Hematopoietic multipotent progenitor cell treated with erythropoietin and hydrocortisone succinate and interleukin-3 and kit ligand, for 17 days (in vitro differentiated cells): ENCODE measurements at regions not wholly inside any gene's neighbourhood (a gene's known extent, or its start where the extent isn't known, plus 50 kb on each side); places are given as distances from the start of the nearest gene placed in this dataset.

ENCODE experiments used
- DNase-seq: peaks from one replicate; pipeline ENCODE4 v3.0.0-alpha.2; 2015; ENCODE audit warnings: low spot score

DNA sequence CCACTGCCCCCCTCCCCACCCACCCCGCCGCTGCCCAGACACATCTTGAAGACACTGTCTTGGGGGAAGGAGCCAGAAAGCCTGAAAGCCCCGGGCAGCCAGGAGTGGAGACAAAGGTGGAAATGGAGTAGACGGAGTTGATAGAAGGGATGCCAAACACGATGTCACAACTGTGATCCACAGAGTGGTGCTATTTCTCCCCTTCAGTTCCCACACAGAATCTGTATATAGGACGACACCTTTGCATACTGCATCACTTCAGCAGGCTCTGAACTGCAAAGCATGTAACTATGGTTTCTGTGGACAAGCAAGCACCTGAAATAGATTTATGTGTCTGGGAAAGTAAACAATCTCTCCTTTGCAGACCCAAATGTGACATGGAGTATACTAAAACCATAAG, 56.4 kb upstream of the F13A1 start:
- DNase-seq = no peak

DNA sequence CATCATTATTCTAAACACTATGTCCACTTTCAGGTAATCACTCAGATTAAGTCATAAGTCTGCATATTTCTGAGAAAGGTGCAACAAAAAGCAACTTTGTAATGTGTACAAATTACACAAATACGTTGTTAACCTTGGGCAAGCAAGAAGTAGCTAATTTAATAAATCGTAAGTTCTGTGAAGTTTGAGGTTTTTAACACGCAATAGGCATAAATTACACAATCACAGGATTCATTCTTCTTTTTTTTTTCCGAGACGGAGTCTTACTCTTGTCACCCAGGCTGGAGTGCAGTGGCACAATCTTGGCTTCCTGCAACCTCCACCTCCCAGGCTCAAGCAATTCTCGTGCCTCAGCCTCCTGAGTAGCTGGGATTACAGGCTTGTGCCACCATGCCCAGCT, 57.2 kb upstream of the F13A1 start:
- no peak for DNase-seq

DNA sequence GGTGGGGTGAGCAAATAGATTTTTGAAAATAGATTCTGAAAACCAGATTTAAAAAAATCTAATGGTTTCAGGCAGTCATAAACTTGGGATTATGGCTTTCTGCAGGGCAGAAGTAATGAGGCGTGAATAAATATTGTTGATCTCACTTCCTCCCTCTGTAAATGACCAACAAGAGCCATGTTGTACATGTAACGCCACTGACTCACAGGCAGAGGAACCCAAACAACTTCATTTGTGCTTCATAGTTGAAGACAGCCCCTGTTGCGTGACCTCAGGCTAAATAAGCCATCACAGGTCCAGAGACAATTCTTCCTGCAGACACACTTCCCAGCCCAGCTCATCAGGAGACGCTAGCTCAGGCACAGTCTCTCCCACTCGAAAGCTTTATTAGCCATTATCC, 59.1 kb upstream of the F13A1 start:
- no peak for DNase-seq

DNA sequence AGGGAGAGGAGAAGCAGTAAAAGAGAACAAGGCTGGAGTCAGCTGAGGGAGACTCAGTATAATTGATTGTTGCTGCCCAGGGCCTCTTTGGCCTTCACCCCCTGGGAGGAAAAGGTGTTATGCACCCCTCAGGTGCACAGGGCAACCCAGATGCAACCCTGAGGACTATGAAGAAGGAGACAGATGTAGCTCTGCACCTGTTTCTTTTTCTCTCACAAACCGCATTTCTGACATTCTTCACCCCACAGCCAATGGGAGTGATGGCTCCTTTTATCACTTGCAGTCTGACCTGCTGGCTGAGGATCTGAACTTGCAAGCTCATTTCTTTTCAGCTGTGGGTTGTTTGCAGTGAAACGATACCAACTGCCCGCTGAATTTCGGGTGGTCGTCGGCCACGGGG, 64.1 kb upstream of the F13A1 start:
- no peak for DNase-seq

DNA sequence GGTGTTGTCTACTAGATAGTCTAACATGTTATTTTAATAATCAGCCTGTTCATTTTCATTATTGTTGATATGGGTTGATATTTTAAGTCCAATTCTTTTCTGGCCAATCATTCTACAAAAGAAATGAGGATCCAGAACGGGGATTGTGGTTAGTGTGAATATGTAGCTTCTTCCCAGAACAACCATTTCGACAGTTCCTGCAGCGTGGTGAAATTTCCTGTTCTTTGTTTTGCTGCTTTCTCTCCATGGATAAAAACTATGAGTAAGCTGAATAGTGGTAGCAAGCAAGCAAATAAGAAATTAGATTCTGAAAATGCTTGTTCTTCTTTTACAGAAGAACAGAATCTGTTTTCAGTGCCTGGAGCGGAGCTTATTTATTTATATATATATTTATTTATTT, 65.5 kb upstream of the F13A1 start:
- DNase-seq = no peak

DNA sequence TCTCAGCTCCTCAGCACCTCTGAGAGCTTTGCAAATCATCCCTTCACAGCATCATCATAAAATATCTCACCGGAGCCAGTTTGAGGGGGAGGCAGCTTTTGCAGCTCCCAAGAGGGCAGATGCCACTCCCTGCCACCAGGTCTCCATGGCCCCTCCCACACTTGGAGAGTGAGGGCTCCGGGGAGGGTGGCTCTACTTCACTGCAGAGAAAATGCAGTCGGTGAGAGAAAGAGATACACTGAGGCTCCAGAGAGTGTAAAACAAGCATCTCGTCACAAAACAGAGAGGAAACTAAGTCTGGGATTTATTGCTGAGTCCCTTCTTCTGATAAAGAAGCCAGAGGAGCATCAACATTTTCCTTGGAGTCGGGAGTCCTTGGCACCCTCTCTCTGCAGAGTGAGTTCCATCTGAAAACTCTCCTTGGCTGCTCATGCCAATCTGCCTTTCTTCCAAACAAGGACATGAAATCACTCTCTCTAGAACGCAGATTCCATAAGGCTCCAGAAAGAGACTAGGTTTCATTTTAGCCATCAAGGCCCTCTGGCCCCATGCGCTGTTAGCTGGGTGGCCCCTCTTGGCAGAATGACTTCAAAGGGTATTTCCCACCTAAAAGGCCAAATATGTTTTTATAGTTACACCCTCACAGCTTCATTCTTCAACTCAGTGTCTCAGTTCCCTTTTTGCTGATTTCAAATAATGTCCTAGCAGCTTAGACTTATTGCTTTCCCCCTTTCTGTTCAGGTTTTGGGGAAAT, 70.6 kb upstream of the F13A1 start:
- DNase-seq = no peak

DNA sequence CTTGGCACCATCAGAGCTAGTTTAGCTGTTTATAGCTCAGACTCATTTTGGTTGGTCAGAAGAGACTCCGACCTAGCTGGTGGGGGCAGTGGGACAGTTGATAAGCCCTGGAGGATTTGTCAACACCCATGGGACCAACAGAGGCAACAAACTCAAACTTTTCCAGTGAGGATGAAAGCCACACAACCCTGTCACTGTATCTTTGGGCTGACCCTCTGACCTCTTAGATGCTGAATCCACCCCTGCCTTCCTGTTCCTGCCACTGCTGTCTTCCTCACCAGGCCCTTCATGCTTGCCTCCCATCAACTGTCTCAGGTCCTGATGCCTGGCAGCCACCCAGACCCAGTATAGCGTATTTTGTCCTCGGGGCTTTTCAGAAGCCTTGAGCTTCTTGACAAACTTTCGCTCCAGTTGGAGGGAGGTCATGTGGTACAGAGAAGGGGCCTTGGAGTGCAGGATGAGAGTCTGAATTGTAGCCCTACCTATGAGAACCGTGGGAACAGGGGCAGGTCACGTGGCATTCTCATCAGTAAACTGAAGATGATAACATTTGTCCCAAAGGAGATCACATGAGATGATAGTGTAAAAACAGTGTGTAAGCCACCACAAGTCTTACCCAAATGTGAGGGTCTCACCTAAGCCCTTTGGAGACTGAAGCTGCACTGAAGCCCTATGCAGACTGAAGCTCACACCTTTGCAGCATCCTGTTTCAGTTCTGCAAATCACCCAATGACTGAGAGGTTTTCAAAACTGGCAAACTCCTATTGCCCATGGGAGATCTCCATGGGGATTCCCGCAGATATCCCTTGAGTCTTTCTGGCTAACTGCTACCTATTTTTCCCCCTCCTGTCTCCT, 72.0 kb upstream of the F13A1 start:
- no peak for DNase-seq

DNA sequence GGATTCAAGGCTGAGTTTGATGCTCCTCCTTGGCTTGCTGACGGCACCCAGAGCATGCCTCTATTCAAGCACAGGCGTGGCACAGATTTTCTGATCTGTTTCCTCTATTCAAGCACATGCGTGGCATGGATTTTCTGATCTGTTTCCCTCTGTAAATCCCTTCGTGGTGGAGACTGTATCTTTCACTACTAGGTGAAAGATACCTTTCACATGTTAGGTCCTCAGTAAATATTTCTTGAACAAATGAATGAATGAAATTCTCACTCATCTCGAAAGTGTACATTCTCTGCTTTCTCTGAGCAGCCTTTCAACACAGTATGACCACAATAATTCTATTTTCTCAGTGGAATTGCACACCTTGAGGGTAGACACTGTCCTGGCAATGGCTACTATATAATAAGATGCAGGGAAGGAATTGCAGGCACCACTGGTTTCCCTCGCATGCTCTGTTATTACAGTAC, 72.6 kb upstream of the F13A1 start:
- DNase-seq = no peak

DNA sequence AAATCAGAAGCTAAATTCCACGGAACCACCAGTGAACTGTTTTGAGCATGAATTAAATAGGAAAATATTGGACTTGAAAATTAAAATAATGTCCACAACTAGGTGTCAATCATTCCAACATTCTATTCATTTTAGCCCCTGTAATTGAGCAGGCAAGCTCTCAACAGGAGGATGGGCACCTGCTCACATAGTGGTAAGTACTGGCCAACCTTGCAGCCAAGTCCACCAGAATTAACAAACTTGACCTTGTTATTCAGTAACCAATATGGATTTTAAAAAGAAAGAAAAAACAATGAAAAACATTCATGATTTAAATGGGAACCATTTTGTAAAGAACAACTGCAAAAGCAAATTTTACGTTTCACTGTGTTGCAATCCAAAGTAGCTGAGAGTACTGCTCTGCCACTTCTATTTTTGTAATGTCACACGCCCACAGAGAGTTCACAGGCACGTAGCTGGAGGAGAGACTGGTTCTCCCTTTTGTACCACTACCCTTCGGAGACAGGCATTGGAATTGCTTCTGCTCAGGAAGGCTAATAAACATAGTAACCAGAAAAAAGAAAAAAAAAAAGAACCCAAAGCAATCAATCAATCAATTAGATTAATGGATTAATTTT, 75.2 kb upstream of the F13A1 start:
- no peak for DNase-seq

DNA sequence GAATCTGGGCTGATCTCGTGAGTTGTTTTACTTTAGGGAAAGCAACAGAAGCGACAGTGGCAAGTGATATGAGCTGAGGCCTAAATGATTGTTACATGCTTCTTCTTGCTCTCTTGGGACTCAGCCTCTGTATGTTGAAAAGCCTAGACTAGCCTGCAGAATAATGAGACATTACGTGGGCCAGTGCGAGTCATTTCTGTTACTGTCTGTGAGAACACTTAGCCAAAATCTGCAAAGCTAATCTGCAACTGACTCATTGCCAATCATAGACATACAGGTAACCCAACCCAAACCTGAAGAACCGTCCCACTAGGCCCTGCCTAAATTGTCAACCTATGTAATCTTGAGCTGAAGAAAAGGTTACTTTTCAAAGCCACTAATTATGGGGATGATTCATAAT, 77.4 kb upstream of the F13A1 start:
- no peak for DNase-seq

DNA sequence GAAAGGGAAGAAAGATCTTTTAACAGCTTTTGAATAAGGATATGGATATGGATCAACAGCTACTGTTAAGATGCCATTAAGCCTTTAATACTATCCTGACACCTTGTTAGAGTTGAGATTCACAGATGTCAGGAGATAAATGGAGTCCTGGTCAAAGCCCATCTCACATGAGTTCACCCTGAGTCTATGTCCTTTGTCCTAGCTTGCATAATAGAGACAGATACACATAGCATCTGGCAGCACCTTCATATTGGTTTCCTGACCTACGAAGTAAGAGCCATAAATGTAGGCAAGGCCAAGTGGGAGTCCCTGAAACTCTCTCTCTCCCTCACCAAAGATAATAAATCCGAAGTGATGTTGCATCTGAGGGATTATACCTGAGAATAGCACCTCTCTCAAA, 79.1 kb upstream of the F13A1 start:
- DNase-seq = no peak

DNA sequence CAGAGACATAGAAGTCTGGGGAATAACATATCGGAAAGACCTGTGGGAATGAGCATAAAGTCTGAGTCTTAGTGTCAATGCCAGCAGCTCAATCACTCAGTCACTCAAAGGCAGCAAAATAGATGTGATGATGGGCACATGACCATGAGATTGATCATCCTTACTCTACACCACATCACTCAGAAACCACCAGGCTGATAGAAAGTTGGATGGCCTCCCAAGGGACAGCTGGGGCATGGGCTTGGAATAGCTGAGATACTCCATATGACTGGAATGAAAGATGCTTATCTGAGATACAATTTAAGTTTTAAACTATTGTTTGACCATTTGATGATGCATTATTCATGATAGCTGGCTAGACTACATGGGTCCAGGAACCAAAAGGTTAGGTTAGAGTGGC, 80.9 kb upstream of the F13A1 start:
- no peak for DNase-seq

DNA sequence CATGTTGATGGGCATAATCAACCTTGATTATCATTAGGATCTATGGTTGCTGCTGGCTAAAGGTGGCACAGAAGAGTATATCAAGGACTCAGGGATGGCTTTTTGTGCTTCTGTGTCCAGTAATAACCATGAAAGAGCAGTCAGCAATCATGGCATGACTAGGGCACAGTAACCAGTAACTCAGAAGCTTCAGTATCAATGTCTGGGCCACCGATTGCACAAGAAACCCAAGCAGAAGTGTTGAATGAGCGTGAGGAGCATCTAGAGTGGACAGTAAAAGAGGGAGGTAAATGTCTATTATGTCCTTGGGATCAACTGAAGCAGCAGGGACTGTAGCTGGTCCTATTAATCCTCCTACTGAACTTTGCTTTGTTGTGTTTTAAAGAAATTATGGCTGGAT, 81.5 kb upstream of the F13A1 start:
- no peak for DNase-seq

DNA sequence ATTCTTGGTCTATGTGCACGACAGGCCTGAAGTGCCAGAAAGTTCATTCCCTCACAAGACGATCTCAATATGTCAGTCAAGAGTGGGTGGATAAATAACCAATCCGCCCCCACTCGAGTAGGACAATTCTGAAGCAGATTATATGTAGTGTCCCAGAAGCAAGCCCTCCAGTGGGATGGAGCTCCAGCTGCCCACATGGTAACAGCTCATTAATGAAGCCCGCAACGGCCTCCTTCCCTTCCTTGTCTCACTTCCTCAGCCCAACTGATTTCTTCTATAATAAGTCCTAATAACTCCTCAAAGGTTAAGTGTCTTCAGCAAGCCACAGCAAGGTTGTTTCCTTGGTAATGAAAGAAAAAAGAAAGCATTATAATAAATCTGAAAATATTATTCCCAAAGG, 82.1 kb upstream of the F13A1 start:
- no peak for DNase-seq

DNA sequence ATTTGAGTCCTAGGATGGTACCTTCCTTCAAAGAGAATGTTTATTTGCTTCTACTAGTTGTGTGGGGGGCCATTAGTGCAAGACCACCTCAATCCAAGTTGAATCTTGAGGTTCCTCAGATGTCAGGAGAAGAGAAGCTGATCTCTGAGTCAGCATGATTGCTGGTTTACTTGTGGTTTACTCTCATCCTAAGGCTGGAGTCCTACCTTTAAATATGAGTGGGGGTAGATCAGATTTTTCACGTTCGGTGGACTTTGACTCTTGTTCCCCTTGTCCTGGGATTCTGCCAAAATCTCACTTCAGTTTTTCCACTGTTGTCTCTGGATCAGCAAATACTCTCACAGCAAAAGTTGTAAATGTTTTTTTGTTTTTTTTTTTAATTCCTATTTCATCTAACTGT, 84.6 kb upstream of the F13A1 start:
- no peak for DNase-seq

DNA sequence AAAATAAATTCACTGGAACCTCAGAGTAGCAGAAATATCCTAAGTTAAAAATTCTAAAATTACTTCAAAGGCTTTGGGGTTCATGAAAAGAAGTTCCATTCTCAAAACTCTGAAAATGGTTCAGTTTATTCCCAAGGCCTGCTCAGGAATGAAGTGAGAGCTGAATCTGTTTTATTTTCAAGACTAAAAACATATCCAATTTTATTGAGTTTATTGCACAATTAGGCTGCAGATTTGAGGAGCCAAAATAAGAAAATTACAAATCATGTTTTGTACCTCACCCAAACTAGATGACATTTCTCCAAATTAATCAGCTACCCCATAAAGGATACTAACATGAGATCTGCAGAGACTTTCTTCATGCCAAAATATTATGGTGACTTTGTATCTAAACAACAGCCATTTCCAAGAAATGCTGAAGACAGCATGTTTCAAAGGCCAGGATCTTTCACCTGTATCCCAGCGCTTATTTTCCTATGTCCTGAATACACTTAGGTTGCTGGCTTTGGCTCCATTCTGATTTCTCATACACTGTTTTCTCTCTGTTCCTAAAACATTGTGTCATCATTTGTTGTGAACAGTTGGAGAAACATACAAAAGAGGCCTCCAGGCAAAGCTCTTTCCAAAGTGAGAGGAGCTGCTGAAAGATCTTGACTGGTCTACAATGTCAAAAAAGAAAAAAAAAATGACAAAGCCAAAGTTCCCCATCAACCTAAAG, 85.7 kb upstream of the F13A1 start:
- no peak for DNase-seq

DNA sequence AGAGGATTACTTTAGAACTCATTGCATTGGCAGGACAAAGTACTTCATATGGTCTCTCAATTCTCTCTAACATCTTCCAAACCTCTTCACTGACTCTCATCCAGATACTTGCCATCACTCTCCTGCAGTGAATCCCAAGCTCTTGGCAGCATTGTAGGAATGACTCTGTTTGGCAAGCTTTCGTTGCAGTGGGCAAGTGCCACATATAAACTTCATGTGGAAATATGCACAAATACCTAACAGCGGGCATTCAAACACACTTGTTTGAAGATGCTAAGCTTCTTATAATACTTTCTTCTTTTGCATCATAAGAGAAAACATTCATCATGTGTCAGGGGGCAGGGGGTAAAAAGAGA, 86.2 kb upstream of the F13A1 start:
- DNase-seq = no peak

DNA sequence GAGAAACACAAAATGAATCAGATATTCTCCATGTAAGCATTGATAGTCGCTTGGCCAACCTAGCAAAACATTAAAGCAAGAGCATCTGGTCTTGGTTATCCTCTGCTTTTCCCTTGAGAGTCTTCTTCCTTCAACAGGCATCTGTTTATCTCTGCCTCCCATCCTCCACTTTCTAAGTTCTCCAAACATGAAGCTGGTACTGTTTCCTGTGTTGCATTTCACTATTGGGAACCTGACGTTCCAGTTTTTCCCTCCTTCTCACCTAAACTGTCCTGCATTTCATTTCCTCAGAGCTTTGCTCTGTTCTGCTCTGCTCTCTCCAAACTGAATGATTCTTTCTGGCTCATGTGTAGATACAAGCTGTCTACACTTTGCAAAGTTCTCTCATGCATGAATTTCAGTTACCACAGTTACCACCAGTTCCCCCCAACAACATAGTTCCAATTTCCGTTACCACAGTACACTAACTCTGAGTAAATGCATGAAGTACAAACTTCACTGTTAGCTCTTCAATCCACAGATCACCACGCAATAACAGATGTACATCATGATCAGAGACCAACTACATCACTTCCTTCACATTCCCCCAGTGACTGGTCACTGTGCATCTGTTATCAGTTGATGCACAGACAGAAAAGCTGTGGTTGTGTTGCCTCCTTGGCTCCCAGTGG, 86.7 kb upstream of the F13A1 start:
- no peak for DNase-seq

DNA sequence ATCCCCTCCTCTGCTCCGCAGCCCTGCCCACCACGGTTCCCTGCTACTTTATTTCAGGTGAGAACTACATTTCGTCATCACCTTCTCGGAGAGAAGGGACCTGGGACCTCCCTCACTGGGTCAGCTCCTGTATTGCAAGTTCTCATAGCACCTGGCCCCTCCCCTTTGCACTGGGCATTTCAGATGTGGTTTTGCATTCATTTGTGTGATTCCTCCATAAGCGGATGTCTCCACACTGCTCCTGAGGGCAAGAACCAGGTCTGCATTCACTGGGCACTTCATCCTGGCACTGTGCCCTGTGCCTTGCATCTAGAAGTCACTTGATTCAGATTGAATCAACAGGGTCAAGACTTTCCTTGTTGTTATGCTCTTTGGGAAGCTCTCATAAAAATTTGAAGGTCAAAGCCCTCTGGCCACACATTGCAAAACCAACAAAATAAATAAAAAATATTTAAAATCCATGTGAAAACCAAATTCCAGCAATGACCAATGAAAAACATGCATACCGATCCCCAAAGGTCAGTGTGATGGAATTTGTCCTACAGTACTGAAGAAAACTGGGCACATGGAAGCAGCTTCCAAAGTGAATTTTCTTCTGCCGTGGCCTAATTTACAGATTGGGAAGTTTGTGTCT, 89.1 kb upstream of the F13A1 start:
- no peak for DNase-seq

DNA sequence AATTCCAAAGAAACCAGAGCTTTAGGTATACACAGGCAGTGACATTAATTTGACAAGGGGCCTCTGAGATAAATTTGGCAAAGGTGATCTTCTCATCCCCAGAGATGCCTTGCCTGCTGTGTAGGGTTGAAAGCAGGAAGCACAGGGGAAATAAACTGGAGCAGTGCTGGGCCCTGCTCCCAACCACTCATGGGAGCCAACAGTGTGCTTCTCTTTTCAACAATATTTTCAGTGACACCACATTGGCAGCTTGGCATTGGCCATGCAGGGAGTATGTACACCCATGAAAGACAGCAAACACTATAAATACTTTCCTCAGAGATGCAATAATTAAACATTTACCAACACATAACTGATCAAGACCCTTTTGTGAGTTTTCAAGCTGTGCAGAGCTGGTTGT, 90.7 kb upstream of the F13A1 start:
- no peak for DNase-seq

DNA sequence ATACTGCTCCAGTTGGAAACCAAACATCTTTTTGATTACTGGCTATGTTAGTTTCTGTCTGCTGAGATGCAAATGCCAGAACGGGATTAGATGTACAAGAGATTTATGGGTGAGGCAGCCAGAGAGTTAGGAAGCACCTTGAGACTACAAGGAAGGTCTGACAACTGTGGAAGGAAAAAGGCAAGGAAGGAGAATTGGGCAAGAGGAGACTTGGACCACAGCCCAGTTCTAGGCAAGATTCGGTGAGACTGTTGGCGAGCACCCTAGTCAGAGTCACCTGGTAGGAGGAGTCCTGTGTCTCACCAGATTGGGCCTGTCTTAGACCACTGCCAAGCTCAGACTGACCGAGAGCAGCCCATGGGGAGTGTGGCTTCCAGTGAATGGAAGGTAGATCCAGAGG, 91.8 kb upstream of the F13A1 start:
- no peak for DNase-seq

DNA sequence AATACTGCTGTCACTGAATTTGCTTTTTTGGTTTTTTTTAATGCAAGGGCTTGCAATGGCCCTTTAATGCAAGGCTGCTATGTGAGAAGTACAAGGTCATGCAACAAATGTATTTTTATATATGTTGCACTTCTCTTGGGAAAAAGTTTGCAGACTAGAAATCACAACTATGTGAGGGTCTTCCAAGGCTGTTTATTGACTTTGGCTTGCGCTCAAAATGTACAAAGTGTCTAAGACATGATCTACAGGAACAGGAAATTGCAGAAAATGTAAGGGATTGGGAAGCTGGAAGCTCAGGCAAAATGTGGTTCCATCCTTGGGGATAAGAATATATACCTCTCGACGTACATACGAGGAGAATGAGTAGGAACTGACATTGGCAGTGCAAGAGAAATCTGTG, 92.2 kb upstream of the F13A1 start:
- no peak for DNase-seq
